Fibroblast of lung (primary cell): ENCODE measurements at regions not wholly inside any gene's neighbourhood (a gene's known extent, or its start where the extent isn't known, plus 50 kb on each side); places are given as distances from the start of the nearest gene placed in this dataset.

ENCODE experiments used
- DNase-seq, 2 donors: peaks; one replicate each; pipeline versions ENCODE4 v3.0.0 to v3.0.0-alpha.2; 2010; ENCODE audit warnings: low read depth in 2 of 2
- H2AFZ ChIP-seq: 2 replicates; pipeline ENCODE4 v1.5.1; 2012; ENCODE audit warnings: low read length, control low read depth, inconsistent platforms
- H3K27ac ChIP-seq: 2 replicates; pipeline ENCODE4 v1.5.1; 2011; ENCODE audit warnings: low read length, control low read depth; ENCODE audit not compliant: insufficient read depth
- H3K27me3 ChIP-seq: 2 replicates; pipeline ENCODE4 v1.5.1; 2011; ENCODE audit warnings: mild to moderate bottlenecking, low read length; ENCODE audit not compliant: control insufficient read depth, insufficient read depth
- H3K36me3 ChIP-seq: 2 replicates; pipeline ENCODE4 v1.5.1; 2011; ENCODE audit warnings: low read length; ENCODE audit not compliant: control insufficient read depth, insufficient read depth
- H3K4me1 ChIP-seq: 2 replicates; pipeline ENCODE4 v1.5.1; 2011; ENCODE audit warnings: low read length; ENCODE audit not compliant: control insufficient read depth, insufficient read depth; ENCODE audit errors: extremely low read depth
- H3K4me2 ChIP-seq: 2 replicates; pipeline ENCODE4 v1.5.1; 2011; ENCODE audit warnings: low read length, control low read depth; ENCODE audit not compliant: insufficient read depth; ENCODE audit errors: extremely low read depth
- H3K4me3 ChIP-seq, 4 experiments: fragments of 200-600 bp in 1 of 4; sonication (generic) in 1 of 4; replicated peaks in 1 of 4; 2 replicates each; pipeline ENCODE4 v1.5.1; 2011 to 2016; ENCODE audit warnings: low read length in 4 of 4, low read depth in 3 of 4, mild to moderate bottlenecking in 3 of 4, control low read depth in 2 of 4, inconsistent platforms in 1 of 4, mixed read lengths in 1 of 4; ENCODE audit not compliant: insufficient read depth in 1 of 4; ENCODE audit errors: control extremely low read depth in 1 of 4
- H3K79me2 ChIP-seq: 2 replicates; pipeline ENCODE4 v1.5.1; 2012; ENCODE audit warnings: mild to moderate bottlenecking, low read length, inconsistent platforms; ENCODE audit not compliant: control insufficient read depth, insufficient read depth
- H3K9ac ChIP-seq: 2 replicates; pipeline ENCODE4 v1.5.1; 2011; ENCODE audit warnings: mild to moderate bottlenecking, low read length, control low read depth; ENCODE audit not compliant: insufficient read depth
- H3K9me3 ChIP-seq: 2 replicates; pipeline ENCODE4 v1.5.1; 2012; ENCODE audit warnings: low read depth, low read length; ENCODE audit not compliant: control insufficient read depth, insufficient read depth
- H4K20me1 ChIP-seq: 2 replicates; pipeline ENCODE4 v1.5.1; 2011; ENCODE audit warnings: low read length; ENCODE audit not compliant: control insufficient read depth, insufficient read depth; ENCODE audit errors: extremely low read depth
- CTCF ChIP-seq, 2 donors: IDR thresholded peaks in 1 of 2; conservative IDR thresholded peaks in 1 of 2; 1 replicate in 1 of 2; 2 replicates in 1 of 2; pipeline ENCODE4 v1.5.1; 2011 to 2012; ENCODE audit warnings: low read length in 2 of 2, control low read depth in 1 of 2, inconsistent platforms in 1 of 2, low read depth in 1 of 2, mild to moderate bottlenecking in 1 of 2
- EZH2 ChIP-seq: IDR thresholded peaks from 2 replicates; pipeline ENCODE4 v1.5.1; 2012; ENCODE audit warnings: low read length, control low read depth, mild to moderate bottlenecking; ENCODE audit errors: missing control alignments

GRCh38 chr2:190827720-190828119 lies 52.9 kb upstream of the GLS start:
- TF ChIP-seq EZH2 (no peak), CTCF (conservative IDR thresholded peaks at IDR 0.05 in 1 of 2, IDR thresholded peaks at IDR 0.05 in 1 of 2; ENCODE audit: low read depth in 1 of 2, low read length in 2 of 2) (no peak)

GRCh38 chr2:190829642-190830041 lies 51.0 kb upstream of the GLS start:
- H3K4me3 ChIP-seq: no peak overlapping the region
- H3K27ac ChIP-seq: no peak overlapping the region
- H3K27me3 ChIP-seq: no peaks in the 10 kb centered on the region
- no peaks in the 10 kb centered on the region for H3K9me3 ChIP-seq
- H3K4me2 ChIP-seq: no peak overlapping the region
- no peaks in the 10 kb centered on the region for H4K20me1 ChIP-seq
- H3K4me1 ChIP-seq: no peaks in the 10 kb centered on the region
- no peak overlapping the region for H3K9ac ChIP-seq
- H3K79me2 ChIP-seq: no peaks in the 10 kb centered on the region
- no peak overlapping the region for H2AFZ ChIP-seq
- TF ChIP-seq CTCF (conservative IDR thresholded peaks at IDR 0.05 in 1 of 2, IDR thresholded peaks at IDR 0.05 in 1 of 2; ENCODE audit: low read depth in 1 of 2, low read length in 2 of 2): no peak
- no peak for TF ChIP-seq EZH2
- no peaks in the 10 kb centered on the region for H3K36me3 ChIP-seq
- no peak for DNase-seq

More at GRCh38 chr2:190827720-190828119, 52.9 kb upstream of the GLS start:
- no peak overlapping the region for H3K9ac ChIP-seq
- H3K4me2 ChIP-seq: no peak overlapping the region
- H3K79me2 ChIP-seq: no peaks in the 10 kb centered on the region
- DNase-seq: no peak
- H2AFZ ChIP-seq: no peak overlapping the region
- H3K27me3 ChIP-seq: no peaks in the 10 kb centered on the region
- no peaks in the 10 kb centered on the region for H3K9me3 ChIP-seq
- H4K20me1 ChIP-seq: no peaks in the 10 kb centered on the region
- no peak overlapping the region for H3K27ac ChIP-seq
- H3K4me1 ChIP-seq: no peaks in the 10 kb centered on the region
- H3K36me3 ChIP-seq: no peaks in the 10 kb centered on the region
- no peak overlapping the region for H3K4me3 ChIP-seq
